Mucosa of descending colon (tissue), 3 donors: ENCODE measurements at regions not wholly inside any gene's neighbourhood (a gene's known extent, or its start where the extent isn't known, plus 50 kb on each side); places are given as distances from the start of the nearest gene placed in this dataset.

Experiments used
- ATAC-seq: fragments of 200-7000 bp; cut with Tn5 transposase; one replicate; pipeline ENCODE4 v1.9.1; 2020; ENCODE audit warnings: mild to moderate bottlenecking, moderate library complexity
- DNase-seq, 3 donors: peaks; one replicate each; pipeline ENCODE4 v3.0.0-alpha.2; 2020
- H3K36me3 ChIP-seq: fragments of 200-600 bp; one replicate; pipeline ENCODE4 v1.8.0; 2021; ENCODE audit warnings: low read depth, mild to moderate bottlenecking
- H3K4me1 ChIP-seq: fragments of 200-600 bp; one replicate; pipeline ENCODE4 v1.8.0; 2021; ENCODE audit warnings: low read depth, mild to moderate bottlenecking
- H3K4me3 ChIP-seq: fragments of 200-600 bp; one replicate; pipeline ENCODE4 v1.8.0; 2021; ENCODE audit warnings: mild to moderate bottlenecking
- H3K9me3 ChIP-seq: fragments of 200-600 bp; one replicate; pipeline ENCODE4 v1.8.0; 2021; ENCODE audit warnings: mild to moderate bottlenecking
- intact Hi-C, 2 donors: fragments of 100-400 bp; cut with DNase I in 1 of 2; cut with micrococcal nuclease in 1 of 2; formaldehyde crosslinking; loops; one replicate each; pipeline versions ENCODE4 v1.11.0 to v1.11.1; 2022; cut with DNase I, micrococcal nuclease
- TF ChIP-seq, protein P1 (sequence below): fragments of 200-600 bp; IDR thresholded peaks from one replicate; pipeline ENCODE4 v1.8.0; 2022; ENCODE audit warnings: antibody characterized with exemption, mild to moderate bottlenecking
- donor health status: DM: no; HTN: no; CAD: no; lungs with moderate emphysema.
- donor health status: DM: no; HTN: no; CAD: no.
- donor health status: DM: no; HTN: yes; CAD: no.

DNA sequence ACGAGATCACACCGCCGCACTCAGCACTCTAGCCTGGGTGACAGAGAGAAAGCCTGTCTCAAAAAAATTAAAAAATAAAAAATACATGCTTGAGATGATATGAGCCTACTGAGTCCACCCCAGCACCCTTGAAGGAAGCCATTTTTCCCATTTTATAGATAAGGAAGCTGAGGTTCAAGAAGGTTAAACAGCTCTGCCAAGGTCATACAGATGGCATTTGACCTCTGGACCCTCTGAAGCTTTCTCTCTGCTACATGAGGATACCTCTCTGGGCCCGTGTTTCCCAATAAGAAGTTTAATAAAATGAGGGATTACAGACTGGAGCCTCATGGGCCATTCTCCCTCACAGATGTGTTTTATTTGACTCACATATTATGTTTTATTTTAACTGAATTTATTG, 53.9 kb upstream of the PNMA1 start:
- DNase-seq (no peak), ATAC-seq (no peak)
- TF ChIP-seq, protein P1, sequence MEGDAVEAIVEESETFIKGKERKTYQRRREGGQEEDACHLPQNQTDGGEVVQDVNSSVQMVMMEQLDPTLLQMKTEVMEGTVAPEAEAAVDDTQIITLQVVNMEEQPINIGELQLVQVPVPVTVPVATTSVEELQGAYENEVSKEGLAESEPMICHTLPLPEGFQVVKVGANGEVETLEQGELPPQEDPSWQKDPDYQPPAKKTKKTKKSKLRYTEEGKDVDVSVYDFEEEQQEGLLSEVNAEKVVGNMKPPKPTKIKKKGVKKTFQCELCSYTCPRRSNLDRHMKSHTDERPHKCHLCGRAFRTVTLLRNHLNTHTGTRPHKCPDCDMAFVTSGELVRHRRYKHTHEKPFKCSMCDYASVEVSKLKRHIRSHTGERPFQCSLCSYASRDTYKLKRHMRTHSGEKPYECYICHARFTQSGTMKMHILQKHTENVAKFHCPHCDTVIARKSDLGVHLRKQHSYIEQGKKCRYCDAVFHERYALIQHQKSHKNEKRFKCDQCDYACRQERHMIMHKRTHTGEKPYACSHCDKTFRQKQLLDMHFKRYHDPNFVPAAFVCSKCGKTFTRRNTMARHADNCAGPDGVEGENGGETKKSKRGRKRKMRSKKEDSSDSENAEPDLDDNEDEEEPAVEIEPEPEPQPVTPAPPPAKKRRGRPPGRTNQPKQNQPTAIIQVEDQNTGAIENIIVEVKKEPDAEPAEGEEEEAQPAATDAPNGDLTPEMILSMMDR: no peak
- Histone ChIP-seq H3K36me3 (no peaks in the 10 kb centered on the region), H3K4me1 (peaks cover 79% of the 10 kb centered on the region), H3K9me3 (no peaks in the 10 kb centered on the region), H3K4me3 (no peak overlapping the region)
- intact Hi-C loops: no loop called here

DNA sequence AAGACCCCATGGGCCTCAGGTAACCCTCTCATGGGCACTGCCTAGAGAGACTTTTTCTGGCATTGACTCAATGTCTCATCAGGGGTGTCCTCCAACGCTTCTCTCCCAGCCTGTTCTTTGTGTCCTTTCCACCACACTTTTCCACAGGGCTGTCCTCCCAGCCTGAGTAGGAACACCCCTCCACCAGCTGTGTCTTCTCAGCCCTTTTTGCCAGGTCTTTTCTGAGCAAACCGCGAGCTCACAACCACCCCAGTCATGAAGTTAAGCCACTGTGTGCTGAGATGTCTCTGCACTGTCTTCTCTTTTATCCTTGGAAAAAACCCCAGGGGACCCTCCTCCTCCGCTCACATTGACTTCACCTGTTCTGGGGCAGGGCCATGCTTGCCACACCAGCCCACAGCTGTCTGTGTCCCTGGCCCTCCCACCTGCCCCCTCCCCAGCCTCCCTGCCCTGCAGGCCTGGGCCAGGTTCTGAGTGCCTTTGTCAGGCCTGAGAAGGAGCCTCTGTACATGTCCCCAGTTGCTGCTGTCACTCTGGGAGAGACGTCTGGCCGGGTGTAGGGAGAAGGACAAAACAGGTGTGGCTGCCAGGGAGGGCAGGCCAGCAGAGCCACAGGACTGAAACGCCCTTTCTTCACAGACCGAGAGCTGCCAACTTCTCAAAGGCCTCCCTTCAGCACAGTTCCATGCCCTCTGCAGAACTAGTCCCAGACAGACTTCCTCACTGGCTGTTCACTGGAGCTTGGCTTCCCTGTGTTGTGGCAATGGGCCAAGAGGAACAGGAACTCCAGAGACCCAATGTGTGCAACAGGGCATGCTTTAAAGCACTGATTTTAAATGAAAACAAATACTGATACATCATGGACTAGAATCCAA, 50.5 kb upstream of the PNMA1 start:
- DNase-seq (peak; percentile 77 to 82 (median 81)), ATAC-seq (peak; percentile 63)
- no peak overlapping the region for H3K4me3 ChIP-seq
- H3K4me1 ChIP-seq: peaks cover 76% of the 10 kb centered on the region
- no peaks in the 10 kb centered on the region for H3K36me3 ChIP-seq
- TF ChIP-seq, protein P1: no peak
- no peaks in the 10 kb centered on the region for H3K9me3 ChIP-seq
- intact Hi-C loops: no loop called here
